ENCODE measurements at regions not wholly inside any gene's neighbourhood (a gene's known extent, or its start where the extent isn't known, plus 50 kb on each side); places are given as distances from the start of the nearest gene placed in this dataset.

DNA sequence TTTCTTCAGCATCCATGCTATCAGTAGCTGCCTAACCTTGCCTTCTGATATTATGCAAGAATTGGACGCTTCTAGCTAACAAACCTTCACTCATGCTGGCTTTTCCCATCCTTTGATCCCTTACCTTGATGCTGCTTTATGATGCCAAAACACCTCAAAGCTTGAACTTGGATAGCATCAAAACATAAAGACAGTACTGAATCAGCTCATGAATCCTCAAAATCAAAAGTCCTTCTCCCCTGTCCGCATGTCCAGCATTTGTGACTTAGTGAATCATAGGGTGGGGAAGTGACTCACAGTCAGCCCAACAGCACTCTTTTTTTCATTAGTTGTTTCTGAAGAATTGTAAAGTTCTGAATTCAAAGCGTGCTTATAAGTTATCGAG is 89.5 kb upstream of the PIK3CG start:
- no peak for DNase-seq

DNA sequence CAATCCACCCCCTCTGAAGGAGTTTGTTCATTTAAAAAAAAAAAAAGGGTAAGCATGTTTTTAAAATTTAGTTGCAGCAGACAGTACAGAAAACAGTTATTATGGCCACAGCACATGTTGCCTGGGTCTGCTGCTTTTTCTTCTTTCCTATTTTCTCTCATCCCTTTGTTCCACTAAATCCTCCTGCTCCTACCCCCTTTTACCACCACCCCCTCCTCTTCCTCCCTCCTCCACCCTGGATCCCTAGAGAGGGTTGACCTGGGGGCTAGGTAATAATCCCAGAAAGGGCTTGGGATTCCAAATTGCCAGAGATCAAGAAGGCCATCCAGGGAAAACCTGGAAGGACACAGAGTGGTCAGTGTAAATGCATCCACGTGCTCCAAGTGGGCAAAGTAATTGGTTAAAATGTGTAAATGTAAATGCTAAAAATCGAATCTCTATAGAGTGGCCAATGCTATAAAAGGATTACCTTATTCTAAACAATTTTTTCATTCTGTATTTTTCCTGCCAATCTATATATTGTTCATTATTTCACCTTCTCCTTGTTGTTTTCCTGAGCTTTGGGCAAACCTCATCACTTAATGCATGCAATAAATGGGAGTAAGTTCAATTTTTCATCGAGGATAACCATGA is 89.0 kb upstream of the PIK3CG start:
- DNase-seq, result no peak

DNA sequence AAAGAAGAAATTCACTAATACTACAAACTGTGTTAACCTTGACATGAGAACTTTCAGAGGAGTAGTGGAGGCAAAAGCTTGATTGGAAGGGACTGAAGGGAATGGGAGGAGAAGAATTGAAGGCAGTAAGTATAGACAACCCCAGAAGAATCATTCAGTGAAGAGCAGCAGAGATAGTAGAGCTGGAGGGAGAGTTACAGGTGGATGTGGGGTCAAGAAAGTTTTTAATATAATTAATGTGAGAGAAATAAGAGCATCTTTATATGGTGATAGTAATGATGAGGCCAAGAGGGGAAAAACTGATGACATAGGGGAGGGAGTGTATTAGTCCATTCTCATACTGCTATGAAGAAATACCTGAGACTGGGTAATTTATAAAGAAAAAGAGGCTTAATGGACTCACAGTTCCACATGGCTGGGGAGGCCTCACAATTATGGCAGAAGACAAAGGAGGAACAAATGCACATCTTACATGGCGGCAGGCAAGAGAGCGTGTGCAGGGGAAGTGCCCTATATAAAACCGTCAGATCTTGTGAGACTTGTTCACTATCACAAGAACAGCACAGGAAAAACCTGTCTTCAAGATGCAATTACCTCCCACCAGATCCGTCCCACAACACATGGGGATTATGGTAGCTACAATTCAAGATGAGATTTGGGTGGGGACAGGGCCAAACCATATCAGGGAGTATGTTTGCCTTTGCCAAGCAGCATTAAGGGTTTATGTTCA is 88.3 kb upstream of the PIK3CG start:
- DNase-seq, result no peak

DNA sequence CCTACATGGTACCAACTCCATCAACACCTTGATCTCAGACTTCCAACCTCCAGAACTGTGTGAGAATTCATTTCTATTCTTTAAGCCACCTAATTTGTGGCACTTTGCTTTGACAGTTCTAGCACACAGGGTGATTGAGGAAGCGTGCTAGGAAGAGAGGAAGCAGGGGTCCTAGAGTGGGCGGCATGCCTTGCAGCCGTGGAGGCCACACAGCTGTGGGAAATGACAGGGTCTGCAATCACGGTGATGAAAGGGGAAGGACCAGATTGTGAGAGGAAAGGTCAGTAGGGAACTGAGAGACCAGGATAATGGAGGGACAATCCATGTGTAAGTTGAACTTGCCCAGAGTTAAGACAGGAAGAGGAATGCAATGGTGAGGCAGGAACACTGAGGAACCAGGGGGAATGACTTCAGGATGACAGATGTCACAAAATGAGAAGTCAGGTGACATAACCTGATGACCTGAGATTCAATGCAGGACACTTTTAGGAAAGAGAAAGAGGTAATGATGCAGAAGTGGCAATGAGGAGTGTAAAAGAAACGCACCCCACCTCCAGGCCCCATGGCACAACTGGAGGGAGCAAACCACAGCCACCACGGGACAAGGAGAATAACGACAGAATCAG is 87.3 kb upstream of the PIK3CG start:
- no peak for DNase-seq

DNA sequence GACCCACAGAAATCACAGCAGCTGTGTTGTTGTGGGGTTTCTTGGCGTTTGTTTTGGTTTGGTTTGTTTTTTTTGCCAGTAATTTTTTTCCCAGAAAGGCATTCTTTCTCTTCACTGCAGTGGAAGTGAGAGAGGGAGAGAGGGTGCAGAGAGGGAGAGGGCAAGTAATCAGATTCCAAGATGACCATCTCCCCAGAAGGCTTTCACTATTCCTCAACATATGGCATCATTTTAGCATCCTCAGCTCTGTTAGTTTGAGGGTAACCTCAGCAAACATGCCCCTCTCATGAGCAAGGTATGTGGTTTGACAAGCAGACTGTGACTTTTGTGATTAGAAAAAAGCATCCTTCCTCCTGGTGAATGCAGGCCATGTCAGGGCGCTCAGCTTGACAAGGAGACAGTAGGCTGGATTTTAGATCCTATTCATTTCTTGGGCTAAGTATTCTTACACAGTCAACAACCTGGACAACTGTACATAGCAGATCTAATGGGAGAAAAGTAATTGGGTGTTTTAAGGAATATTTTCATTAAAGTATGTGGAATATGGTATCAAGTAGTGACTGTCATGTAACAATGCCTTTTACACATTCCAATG is 86.3 kb upstream of the PIK3CG start:
- DNase-seq, result no peak

DNA sequence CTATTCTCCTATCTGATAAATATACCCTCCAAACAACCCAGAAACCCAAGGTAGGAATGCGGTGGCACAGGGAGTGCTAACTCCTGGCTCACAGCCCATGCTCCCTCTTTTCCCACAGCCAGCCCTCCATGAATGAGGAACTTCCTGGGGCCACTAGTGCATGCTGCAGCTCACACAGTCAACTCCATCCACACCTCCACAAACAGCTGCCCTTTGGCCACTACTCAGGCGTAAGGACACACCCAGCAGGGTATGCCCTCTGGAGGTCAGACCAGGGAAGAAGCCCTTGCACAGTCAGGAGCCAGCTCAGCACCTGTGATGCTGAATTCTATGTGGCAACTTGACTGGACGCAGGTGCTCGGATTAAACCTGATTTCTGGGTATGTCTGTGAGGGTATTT is 85.2 kb upstream of the PIK3CG start:
- DNase-seq, result no peak

DNA sequence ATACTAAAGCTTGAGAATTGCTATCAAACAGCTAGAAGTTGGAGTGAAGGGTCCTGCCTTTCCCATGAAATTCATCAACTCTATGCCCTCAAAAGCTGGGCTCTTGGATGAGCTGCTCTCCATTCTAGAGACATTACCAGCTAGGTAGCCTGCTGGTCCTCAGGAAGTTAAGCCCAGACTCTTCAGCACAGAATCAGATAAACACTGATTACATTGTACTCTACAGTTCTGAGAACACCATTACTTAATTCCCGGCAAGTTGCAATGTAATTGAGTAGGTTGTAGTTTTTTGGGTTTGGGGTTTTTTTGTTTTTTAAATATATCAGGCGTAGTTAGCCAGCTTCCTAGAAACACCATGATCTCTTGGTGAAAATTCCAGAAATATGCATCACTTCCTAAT is 84.1 kb upstream of the PIK3CG start:
- no peak for DNase-seq

DNA sequence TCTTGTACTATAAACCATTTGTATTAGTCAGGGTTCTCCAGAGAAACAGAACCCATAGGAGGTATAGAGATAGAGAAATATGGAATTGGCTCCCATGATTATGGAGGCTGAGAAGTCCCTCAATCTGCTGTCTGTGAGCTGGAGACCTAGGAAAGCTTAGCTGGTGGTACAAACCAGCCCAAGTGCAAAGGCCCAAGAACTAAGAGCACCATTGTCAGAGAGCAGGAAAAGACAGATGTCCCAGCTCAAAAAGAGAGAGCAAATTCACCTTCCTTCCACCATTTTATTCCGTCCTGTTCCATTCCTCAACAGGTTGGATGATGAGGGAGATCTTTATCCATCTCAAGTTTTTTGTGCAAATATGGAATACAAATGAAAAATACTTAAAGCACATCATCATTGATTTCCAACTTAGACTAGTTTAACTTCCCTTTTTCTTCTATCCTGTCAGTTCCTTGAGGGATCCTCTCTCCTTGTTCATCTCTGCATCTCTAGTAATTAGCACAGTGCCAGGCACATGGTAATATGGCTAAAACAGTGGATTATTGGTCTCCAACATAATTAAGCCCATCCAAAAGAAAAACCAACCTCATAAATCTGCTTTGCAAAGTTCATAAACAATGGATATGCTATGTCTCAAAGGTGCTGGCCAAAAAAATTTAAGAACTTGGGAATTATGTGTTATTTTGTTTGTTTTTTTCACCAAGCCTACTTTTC is 83.1 kb upstream of the PIK3CG start:
- no peak for DNase-seq

DNA sequence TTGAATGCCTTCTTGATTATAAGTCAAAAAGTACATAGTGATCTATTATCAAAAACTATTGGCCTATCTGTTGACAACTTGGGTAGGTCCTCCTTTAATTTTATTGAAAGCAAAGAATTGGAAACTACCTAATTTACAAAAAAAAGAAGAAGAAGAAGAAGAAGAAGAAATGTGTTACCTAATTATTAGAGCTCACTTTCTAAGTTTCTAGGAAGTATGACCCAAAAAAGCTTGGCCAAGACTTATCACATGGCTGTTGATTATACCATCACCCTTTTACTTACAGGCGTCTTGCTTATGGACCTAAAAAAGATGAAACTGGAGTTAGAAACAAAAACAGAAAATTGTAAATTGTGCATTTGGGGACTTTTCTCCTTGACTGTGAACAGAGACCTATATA is 81.8 kb upstream of the PIK3CG start:
- no peak for DNase-seq

DNA sequence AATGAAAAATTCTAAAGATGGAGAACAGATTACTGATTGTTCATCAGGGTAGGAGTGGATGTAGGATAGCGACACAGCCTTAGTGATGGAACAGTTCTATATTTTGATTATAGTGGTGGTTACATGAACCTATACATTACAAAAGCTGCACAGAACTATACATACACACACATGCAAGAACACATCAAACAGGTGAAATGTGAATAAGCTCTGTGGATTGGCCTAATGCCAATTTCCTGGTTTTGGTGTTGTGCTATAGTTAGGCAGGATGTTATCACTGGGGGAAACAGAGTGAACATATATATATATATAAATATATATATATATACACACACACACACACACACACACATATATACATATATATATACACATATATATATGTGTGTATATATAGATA is 76.4 kb upstream of the PIK3CG start:
- DNase-seq, result no peak

DNA sequence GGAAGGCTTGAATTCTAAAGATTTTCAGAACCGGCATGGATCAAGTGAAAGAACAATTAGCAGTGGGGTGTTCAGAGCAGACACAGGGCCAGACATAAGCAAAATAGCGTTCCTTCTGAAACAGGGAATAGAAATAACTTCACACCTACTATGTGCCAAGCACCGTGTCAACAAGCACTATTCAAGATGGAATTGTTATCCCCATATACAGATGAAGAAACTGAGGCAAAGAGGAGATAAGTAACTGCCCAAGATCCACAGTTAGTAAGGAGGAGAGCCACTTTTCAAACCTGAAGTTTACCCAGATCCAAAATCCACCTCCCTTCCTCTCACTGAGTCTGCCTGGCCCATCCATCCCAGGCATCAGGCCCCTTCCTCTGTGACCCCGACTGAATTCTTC is 73.6 kb upstream of the PIK3CG start:
- DNase-seq, result no peak

DNA sequence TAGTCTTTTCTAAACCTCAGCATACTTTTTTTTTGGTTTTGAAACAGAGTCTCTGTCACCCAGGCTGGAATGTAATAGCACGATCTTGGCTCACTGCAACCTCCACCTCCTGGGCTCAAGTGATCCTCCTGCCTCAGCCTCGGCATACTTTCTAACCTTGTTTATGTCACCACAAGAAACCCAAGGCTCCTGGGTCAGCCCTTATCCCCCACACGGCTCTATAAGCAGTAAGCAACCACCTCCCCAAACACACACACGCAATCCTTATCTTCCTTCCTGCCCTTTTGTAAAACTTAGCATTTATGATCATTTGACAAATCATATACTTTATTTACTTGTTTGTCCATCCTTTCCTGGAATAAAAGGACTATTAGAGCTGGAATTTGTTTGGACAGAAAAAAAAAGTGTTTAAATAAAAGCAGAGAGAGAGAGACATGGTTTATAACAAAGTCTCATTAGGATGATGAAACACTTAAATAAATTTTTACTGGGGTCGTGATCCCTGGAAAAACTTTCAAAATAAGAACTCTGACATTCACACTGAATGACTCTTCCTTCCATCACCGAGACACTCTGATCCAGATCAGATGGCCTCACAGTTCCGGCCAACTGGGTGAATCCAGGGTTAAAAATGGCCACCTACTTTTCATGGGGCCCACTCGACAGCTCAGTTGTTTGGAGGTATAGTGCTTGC is 72.7 kb upstream of the PIK3CG start:
- no peak for DNase-seq

DNA sequence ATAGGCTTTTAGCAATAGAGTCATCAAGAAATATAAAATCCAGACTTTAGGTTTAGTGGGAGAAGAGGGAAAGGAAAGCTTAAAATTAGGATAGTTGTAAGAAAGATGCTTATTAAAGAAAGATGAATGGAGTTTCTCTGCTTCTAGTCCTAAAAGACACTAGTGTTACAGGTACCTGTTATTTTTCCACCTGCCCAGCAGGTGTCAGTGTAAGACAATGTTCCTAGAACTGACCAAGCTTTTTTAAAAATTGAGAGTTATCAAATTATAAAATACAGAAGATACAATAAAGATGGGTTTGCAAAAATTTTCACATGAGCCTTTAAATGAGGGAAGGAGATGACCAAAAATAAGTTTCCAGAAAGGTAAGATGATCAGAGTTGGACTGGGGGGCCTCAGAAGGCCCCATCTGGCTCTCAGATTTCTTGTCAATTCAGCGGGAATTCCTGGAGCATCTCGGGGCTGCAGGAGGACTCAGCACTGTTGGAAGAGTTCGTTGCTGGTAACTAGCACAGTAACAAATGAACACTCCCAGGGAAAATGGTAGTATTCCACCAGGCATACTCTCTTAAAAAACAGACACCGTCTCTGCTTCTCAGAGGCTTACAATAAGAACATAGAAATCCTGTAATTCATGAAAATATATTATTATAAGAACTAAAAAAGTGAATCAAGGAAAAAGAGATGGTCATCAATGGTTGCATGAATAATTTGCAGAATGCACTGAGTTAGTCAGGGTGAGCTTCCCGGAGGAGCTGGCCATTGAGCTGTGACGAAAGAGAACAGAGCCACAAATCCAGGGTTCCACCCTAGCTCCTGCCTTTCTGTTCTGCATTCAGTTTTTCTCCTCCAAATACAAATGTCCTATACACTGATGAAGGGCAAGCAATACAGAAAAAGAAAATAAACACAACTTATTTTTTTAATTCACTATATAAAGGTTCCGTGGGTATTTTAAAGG is 71.8 kb upstream of the PIK3CG start:
- DNase-seq, result no peak

DNA sequence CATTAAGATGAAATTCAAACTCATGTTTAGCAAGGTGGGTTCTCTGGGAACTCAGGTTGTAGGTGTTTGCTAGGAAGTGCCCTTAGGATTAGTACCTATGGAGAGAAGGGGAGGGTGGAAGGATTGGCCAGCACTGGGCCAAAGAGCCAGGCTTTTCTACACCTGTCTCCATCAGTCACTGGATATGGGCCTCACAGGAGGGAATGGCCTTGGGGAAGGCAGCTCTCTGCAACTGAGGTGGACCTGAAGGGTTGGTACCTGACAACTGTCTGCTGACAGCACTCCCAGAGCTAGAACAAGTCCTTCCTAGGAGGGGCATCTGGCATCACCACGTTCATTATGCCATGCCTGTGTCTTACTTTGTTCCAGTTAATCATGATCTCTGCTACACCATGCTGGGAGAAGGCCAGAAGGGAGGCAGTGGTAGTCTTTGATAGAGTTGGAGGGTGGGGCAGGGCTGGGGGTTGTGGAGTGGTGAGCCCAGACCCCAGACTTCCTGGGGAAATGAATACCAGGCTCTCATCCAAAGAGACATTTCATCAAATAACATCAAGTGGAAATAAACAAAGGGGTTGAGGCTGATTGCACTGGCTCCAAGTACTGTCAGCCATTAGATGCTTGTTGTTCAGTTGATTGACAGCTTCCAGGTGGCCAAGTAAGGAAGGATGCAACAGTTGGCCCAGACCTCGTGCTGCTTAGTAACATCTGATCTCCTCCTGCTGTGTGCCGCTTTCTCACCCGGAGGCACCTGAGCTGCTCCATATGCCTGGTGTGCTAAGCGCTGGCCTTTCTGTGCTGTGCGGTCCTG is 70.6 kb upstream of the PIK3CG start:
- no peak for DNase-seq

DNA sequence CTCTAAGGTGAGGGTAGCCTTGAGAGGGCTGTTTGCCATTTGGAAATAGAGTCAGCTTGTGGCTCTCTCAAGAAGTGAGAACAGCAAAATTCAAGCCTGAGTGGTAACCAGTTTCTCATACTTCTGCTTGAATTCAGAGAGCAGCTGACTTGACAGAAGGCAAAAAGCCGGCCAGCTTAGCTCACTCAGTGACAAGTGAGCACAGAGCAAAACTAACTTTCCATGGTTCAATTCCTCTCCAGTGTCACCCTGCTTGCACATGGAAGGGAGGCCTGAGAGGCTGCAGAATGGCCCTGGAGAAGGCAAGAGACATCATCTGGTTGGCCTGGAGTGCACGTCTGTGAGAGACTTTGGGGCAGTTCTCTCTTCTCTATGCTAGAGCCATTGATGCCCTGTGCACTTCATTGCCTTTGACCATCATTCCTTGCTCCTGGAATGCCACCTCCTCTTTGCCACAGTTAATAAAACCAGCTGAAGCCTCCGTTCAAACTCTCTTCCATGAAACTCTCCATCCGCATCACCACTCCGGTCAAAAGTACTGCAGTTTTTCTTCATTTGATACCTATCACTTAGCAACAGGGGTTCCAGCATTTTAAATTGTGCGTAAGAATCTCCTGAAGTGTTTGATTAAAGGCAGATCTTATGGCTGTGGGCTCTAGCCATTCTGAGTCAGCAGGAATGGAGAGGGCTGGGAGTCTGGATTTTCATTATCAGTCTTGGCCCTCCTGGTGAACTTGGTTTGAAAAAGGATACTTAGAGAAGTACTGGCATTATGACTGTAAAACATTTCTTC is 69.8 kb upstream of the PIK3CG start:
- no peak for DNase-seq

DNA sequence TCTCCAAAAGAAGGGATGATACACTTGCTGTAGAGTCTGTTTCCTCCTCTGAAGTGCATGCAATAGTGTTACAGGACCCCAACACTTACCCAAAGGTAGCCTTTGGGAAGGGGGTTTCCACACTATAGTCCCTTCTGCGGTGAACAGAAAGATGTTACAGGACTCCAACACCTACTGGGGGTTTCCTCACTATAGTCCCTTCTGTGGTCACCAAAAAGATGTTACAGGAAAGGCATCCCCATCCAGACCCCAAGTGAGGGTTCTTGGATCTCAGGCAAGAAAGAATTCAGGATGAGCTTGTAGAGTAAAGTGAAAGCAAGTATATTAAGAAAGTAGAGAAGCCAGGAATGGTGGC is 69.2 kb upstream of the PIK3CG start:
- DNase-seq, result no peak

DNA sequence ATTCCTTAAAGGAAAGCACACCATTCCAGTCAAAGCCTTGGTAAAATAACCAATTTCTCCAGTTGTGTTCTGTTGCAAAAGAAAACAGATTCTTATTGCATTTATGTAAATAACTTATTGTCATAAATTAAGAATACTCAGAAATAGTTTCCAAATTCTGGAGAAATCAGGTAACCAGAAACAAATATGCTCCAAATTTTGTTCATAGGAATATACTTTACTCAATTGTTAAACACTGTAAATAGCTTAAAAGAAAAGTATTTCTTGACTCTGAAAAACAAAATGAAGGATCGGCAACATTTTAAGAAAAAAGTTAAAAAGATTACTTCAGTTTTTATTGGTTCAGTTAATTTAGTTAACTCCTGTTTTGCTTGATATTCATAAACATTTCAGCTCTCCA is 67.1 kb upstream of the PIK3CG start:
- no peak for DNase-seq

DNA sequence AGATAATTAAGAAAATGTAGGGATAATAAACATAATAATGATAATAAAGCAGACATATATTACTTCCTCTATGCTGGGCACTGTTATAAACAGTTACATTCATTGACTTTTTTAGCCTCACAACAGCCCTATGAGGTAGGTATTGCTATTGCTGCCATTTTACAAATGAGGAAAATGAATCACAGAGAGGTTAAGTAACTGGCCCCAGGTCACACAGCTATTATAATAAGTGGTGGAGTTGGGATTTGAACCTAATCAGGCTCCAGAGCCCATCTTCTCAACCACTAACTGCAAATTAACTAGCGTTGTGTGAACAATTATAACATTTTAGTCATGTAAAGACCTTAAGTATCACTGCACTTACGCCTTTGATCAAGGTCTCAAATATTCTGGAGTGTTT is 62.5 kb upstream of the PIK3CG start:
- no peak for DNase-seq

DNA sequence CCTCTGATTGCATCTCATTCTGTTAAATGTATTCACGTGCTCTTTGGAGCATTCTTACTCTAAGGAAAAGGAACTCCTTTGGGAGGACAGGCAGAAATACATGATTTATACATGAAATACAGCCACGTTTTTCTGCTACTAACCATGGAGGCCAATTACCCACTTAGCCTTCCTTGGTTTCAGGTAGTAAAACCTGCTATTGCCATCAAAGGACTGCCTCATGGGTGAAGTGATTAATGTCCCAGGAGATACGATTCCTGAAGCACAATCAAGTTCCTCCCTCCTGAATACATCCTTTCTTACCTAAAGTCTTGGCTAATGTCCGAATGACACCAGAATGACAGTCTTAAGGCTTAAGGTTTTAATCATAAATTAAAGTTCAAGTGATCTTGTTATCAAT is 58.5 kb upstream of the PIK3CG start:
- DNase-seq, result no peak
